Heart left ventricle (tissue), 16 donors: ENCODE measurements at regions not wholly inside any gene's neighbourhood (a gene's known extent, or its start where the extent isn't known, plus 50 kb on each side); places are given as distances from the start of the nearest gene placed in this dataset.

Source experiments
- ATAC-seq, 4 donors: fragments of 200-7000 bp; cut with Tn5 transposase; one replicate each; pipeline ENCODE4 v1.9.1; 2020 to 2022; ENCODE audit warnings: moderate library complexity in 4 of 4, mild to moderate bottlenecking in 3 of 4, moderate number of reproducible peaks in 1 of 4
- DNase-seq, 5 donors: peaks; one replicate each; pipeline ENCODE4 v3.0.0-alpha.2; 2020
- H3K27ac ChIP-seq, 12 donors: fragments of 200-600 bp; sonication (generic) in 4 of 12; one replicate each; pipeline versions ENCODE4 v1.5.0 to v1.8.0; 2016 to 2022; ENCODE audit warnings: mild to moderate bottlenecking in 2 of 12
- H3K27me3 ChIP-seq, 9 donors: fragments of 200-600 bp; sonication (generic) in 2 of 9; one replicate each; pipeline versions ENCODE4 v1.5.1 to v1.8.0; 2016 to 2022; ENCODE audit warnings: mild to moderate bottlenecking in 3 of 9
- H3K36me3 ChIP-seq, 9 donors: fragments of 200-600 bp; sonication (generic) in 2 of 9; one replicate each; pipeline versions ENCODE4 v1.5.0 to v1.8.0; 2018 to 2022; ENCODE audit warnings: mild to moderate bottlenecking in 2 of 9
- H3K4me1 ChIP-seq, 12 donors: fragments of 200-600 bp; sonication (generic) in 4 of 12; one replicate each; pipeline versions ENCODE4 v1.5.0 to v1.8.0; 2016 to 2022; ENCODE audit warnings: mild to moderate bottlenecking in 3 of 12
- H3K4me3 ChIP-seq, 12 donors: fragments of 200-600 bp; sonication (generic) in 4 of 12; one replicate each; pipeline versions ENCODE4 v1.5.0 to v1.8.0; 2017 to 2022; ENCODE audit warnings: mild to moderate bottlenecking in 9 of 12, moderate library complexity in 4 of 12
- H3K9me3 ChIP-seq, 12 donors: fragments of 200-600 bp; sonication (generic) in 4 of 12; one replicate each; pipeline versions ENCODE4 v1.5.0 to v1.8.0; 2016 to 2022; ENCODE audit warnings: mild to moderate bottlenecking in 1 of 12
- POLR2A ChIP-seq, 2 donors: fragments of 450-650 bp; IDR thresholded peaks; one replicate each; pipeline ENCODE4 v1.6.1; 2017; ENCODE audit warnings: antibody characterized with exemption in 2 of 2, mild to moderate bottlenecking in 2 of 2, moderate library complexity in 2 of 2
- WGBS, 4 donors: extraction: QIAGEN DNeasy Blood & Tissue Kit in 2 of 4; methylation state at CpG; one replicate each; pipeline versions ENCODE4 v1.1.5 to v1.1.7; 2013 to 2018; 5-methylcytosine and 5-hydroxymethylcytosine counted together
- intact Hi-C, 10 donors: fragments of 100-400 bp; cut with DNase I; formaldehyde crosslinking; loops; one replicate each; pipeline versions ENCODE4 v1.11.1 to v1.14.2; 2022
- TF ChIP-seq, protein P1 (sequence below), 12 donors: fragments of 200-600 bp; sonication (generic) in 4 of 12; IDR thresholded peaks; one replicate each; pipeline versions ENCODE4 v1.5.0 to v1.8.0; 2018 to 2022; ENCODE audit warnings: antibody characterized with exemption in 12 of 12, mild to moderate bottlenecking in 5 of 12
- donor health status: ischemic (EF 13 %, LVEDD 7.1; RV severe dilation, severe dysfunction).
- donor health status: healthy with polysubstance abuse.
- donor health status: DM: no; HTN: yes; CAD: no.
- donor health status: DM: no; HTN: no; CAD: no.
- donor health status: ischemic (EF 25% LVEDD 6.9; RV normal size, moderate dysfunction).
- donor health status: ischemic (EF 25% LVEDD 5.7; RV mildly dilated, moderate dysfunction).
- donor health status: healthy.
- donor health status: DM: yes; HTN: yes; CAD: no.
- donor health status: ischemic (EF 35%, LVEDD 5.7; RV mildly dilated, moderate dysfunction).
- donor health status: nonischemic (EF 11% LVEDD 7.7; RV severe dilation, severe dysfunction).
- donor health status: DM: yes; HTN: yes; CAD: no.
- donor health status: PGD.
- donor health status: ischemic (EF 29% LVEDD 5.4; RV normal size, mild dysfunction).
- donor health status: nonischemic (EF 23%, LVEDD 6.1; RV moderate dilation, normal function).

- no peak for ATAC-seq
- intact Hi-C loops: no loop called here
- 59 to 71% (median 63%) methylated on average over 2 of the region's 2 CpGs for WGBS, 4 donors
- TF ChIP-seq POLR2A (IDR thresholded peaks at IDR 0.05): no peak
- TF ChIP-seq, protein P1, sequence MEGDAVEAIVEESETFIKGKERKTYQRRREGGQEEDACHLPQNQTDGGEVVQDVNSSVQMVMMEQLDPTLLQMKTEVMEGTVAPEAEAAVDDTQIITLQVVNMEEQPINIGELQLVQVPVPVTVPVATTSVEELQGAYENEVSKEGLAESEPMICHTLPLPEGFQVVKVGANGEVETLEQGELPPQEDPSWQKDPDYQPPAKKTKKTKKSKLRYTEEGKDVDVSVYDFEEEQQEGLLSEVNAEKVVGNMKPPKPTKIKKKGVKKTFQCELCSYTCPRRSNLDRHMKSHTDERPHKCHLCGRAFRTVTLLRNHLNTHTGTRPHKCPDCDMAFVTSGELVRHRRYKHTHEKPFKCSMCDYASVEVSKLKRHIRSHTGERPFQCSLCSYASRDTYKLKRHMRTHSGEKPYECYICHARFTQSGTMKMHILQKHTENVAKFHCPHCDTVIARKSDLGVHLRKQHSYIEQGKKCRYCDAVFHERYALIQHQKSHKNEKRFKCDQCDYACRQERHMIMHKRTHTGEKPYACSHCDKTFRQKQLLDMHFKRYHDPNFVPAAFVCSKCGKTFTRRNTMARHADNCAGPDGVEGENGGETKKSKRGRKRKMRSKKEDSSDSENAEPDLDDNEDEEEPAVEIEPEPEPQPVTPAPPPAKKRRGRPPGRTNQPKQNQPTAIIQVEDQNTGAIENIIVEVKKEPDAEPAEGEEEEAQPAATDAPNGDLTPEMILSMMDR (IDR thresholded peaks at IDR 0.05): no peak
- Histone ChIP-seq H3K36me3 (no peaks in the 10 kb centered on the region), H3K27me3 (no peaks in the 10 kb centered on the region), H3K4me3 (no peak overlapping the region), H3K9me3 (peaks cover 0 to 18% (median 7%) of the 10 kb centered on the region in 12 donors), H3K27ac (no peak overlapping the region), H3K4me1 (no peaks in the 10 kb centered on the region)
- DNase-seq: no peak
Observed at GRCh38 chr6:165045631-165046030, 263.8 kb downstream of the C6orf118 start.

GRCh38 chr6:165042912-165043311, 266.5 kb downstream of the C6orf118 start:
- no peak overlapping the region for H3K4me3 ChIP-seq
- ATAC-seq (no peak), DNase-seq (no peak)
- peaks cover 0 to 14% (median 8%) of the 10 kb centered on the region in 12 donors for H3K9me3 ChIP-seq
- WGBS, 4 donors: 90 to 97% (median 94%) methylated on average over 2 of the region's 2 CpGs
- no peaks in the 10 kb centered on the region for H3K4me1 ChIP-seq
- H3K36me3 ChIP-seq: no peaks in the 10 kb centered on the region
- no peaks in the 10 kb centered on the region for H3K27me3 ChIP-seq
- no peak overlapping the region for H3K27ac ChIP-seq
- TF ChIP-seq, protein P1 (IDR thresholded peaks at IDR 0.05): no peak
- no peak for TF ChIP-seq POLR2A (IDR thresholded peaks at IDR 0.05)
- intact Hi-C loops: no loop called here

GRCh38 chr6:165040440-165040839, 269.0 kb downstream of the C6orf118 start:
- Histone ChIP-seq H3K36me3 (no peaks in the 10 kb centered on the region), H3K4me1 (no peaks in the 10 kb centered on the region), H3K27ac (no peak overlapping the region), H3K9me3 (peaks cover 0 to 4% (median 0%) of the 10 kb centered on the region in 12 donors), H3K4me3 (no peak overlapping the region), H3K27me3 (no peaks in the 10 kb centered on the region)
- TF ChIP-seq, protein P1 (IDR thresholded peaks at IDR 0.05): no peak
- no peak for TF ChIP-seq POLR2A (IDR thresholded peaks at IDR 0.05)
- ATAC-seq: no peak
- intact Hi-C loops: no loop called here
- 50 to 60% (median 53%) methylated on average over 1 of the region's 1 CpG for WGBS, 4 donors
- no peak for DNase-seq

DNA sequence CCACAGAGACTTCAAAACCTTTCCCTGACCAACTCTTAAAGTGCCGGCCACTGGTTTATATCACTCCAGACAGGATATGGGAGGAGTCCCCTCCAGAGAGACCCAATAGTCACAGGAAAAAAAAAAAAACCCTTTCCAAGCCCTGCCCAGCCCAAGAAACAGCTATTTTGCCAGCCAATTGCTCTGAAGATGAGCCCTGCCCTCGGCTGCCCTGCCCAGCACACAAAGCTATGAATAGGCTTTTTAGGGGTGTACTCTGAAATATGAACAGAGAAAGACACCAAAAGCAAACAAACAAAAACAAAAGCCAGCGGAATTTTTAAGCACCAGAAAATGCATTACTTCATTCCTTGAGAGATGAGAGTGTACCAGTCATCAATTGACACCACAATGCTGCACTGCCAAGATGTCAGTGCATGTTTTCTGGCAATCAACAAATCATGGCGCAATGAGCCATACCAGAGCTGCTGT, 275.1 kb downstream of the C6orf118 start:
- no peak for TF ChIP-seq POLR2A (IDR thresholded peaks at IDR 0.05)
- TF ChIP-seq, protein P1 (IDR thresholded peaks at IDR 0.05): no peak
- ATAC-seq (no peak), DNase-seq (no peak)
- H3K27ac ChIP-seq: no peak overlapping the region
- no peaks in the 10 kb centered on the region for H3K36me3 ChIP-seq
- no peak overlapping the region for H3K4me3 ChIP-seq
- H3K27me3 ChIP-seq: no peaks in the 10 kb centered on the region
- 45 to 51% (median 47%) methylated on average over 4 of the region's 4 CpGs for WGBS, 4 donors
- intact Hi-C loops: no loop called here
- no peaks in the 10 kb centered on the region for H3K4me1 ChIP-seq
- no peaks in the 10 kb centered on the region for H3K9me3 ChIP-seq
